HG03025 (cell line): ENCODE measurements at regions not wholly inside any gene's neighbourhood (a gene's known extent, or its start where the extent isn't known, plus 50 kb on each side); places are given as distances from the start of the nearest gene placed in this dataset.
A peak's percentile ranks its signal among the peaks of the same experiment; 100 is the strongest.

Experiments used
- ATAC-seq: cut with Tn5 transposase; IDR thresholded peaks from one replicate; pipeline ENCODE4 v1.9.1; 2021; ENCODE audit warnings: mild to moderate bottlenecking, moderate library complexity; ENCODE audit not compliant: unreplicated experiment, low FRiP score

DNA sequence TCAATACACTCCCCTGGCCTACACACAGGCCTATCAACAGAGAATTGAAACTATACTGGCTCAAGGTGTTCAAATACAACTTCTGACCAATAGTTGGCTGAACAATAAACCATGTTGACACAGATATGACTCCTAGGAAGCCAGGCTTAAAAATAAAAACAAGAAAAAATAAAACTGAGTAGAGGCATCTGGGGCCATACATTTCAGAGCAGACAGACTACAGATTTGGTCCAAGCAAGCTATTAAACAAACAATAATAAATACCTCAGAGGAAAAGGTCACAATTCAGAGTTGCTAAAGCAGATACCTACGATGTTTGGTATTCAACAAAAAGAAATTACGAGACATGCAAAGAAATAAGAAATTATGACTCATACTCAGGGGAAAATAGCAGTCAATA lies 132.8 kb upstream of the ACVR2A start:
- no peak for ATAC-seq

DNA sequence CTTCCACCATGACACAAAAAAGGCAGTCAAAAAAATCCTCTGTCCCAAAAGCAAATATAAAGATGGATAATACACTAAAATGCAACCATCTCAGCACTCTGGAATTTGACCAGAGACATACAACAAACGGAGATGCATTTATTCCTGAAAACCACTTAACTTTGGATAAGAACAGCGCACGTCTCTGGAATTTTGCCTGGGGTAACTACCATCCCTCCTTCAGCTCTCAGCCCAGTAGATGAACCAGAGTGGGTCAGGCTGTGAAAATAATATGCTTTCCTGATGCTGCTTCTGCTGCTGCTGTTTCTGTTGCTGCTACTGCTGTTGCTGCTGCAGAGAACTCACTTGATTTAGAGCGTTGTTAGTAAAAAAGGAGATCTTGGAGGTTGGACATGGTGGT lies 133.8 kb upstream of the ACVR2A start:
- ATAC-seq: no peak

DNA sequence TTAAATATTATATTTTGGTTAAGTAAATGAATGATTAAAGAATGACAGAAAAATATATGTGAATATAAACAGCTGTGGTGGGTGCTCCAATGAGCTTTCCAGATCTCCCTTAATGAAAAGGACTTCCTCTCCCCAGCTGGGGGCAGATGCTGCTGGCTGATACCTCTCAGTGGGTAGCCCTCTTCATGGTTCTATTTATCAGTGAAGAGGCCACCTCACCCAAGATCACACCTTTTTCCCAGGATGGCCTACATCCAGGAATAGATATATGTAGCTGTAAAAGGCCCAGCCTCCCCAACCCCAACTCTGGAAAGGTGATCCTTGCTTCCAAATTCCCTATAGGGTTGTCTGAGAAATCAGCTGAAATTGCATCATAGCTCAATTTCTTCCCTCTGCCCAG lies 135.2 kb upstream of the ACVR2A start:
- no peak for ATAC-seq

DNA sequence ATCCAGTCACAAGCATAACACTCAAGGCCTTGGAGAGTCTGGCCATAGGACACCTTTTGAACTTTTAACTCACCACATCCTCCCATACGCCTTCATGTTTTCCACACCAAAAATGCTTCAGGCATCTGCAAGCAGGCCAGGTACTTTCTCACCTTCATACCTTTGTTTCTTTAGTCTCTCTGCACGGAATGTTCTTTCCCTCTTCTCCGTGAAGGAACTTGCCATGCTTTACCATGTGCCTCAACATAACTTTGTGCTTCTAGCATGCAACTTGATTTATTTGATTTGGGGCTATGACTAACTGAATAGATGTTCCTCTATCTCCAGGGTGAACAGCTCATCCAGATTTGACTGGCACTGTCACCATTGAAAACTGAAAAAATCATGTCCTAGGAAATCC lies 141.7 kb upstream of the ACVR2A start:
- ATAC-seq: no peak

DNA sequence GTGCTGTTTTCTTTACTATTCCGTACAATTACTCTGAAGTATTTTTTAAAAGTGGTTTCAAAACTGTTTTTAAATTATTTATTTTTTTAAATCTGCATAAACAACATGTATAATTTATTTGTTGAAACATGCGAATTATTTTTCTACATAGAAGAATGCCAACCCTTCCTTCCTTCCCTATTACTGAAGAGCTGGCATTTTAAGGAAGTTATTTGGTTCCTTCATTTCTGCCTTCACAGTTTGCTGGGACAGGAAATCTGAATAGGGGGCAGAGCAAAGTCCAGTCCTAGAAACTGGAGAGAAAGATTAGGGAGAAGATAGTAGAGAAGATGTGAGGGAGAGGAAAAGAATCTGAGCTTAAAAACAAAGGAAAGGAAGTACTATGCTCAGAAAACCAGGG lies 146.7 kb upstream of the ACVR2A start:
- ATAC-seq: no peak

DNA sequence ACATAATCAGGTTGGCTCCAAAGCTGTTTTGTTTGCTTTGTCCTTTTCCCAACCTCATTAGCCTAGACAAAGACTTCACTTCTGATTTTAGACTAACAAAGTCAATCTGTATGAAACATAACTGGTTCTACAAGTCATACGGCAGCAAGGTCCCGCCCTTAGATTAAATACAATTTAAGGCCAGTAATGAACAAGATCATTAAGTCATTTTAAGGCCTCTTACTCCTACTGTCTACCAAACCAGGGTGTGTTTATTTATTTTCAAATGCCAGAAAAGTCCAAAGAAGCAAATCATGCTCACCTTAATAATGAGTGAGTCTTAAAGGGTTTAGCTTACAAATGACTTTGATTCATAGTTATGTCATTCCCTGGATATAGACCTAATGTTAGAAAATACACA lies 148.4 kb upstream of the ACVR2A start:
- ATAC-seq: no peak

DNA sequence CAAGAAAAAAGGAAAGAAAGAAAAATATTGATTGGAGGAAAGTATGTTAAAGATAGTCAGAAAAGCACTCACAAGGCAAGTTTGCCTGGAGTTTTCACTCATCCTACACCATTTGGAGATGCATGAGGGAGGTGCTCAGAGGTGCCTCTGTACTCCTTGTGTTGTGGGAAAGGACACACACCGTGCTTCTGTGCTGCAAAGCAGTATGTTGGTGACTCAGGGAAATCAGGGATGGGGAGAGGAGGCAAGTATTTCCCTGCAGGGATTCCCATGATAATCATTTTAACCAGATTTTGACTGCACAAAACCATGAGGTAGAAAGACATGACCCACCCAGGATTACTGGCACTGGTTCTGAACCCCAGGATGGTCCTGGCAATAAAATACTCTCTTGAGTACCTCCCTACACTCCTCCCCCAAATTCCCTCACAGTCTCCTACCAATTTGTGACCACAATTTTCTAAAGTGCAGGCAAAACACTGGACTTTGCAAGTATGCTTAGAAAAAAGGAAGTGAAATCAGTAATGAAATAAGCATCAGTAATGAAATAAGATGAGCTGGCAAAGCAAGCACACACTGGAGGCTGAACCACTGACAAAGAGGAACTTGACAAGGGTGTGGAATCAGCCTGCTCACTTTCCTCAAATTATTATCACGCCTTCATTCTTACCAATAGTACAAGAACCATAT lies 155.5 kb upstream of the ACVR2A start:
- ATAC-seq: peak; percentile 100

DNA sequence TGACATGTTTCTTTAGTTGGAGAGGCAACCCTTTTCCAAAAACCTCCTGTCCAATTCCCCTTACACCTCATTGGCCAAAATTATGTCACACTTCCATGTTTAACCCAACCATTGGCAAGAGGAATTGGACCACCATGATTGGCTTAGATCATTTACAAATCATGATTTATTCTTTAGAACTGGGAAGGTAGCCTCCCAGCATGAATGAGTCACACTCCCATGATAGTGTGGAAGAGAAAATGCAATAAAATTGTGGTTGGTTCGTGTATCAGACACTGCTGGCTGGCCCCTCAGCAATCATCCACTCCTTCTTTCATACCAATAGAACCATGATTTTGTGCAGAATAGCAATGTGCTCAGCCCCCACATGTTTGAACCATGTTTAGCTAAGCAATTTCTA lies 156.6 kb upstream of the ACVR2A start:
- ATAC-seq: no peak

DNA sequence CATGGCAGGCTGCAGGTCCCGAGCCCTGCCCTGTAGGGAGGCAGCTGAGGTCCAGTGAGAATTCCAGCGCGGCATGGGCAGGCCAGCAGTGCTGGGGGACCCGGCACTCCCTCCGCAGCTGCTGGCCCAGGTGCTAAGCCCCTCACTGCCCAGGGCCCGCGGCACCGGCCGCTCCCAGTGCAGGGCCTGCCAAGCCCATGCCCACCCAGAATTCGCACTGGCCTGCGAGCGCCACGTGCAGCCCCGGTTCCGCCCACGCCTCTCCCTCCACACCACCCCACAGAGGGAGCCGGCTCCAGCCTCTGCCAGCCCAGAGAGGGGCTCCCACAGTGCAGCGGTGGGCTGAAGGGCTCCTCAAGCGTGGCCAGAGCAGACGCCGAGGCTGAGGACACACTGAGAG lies 158.5 kb upstream of the ACVR2A start:
- no peak for ATAC-seq

DNA sequence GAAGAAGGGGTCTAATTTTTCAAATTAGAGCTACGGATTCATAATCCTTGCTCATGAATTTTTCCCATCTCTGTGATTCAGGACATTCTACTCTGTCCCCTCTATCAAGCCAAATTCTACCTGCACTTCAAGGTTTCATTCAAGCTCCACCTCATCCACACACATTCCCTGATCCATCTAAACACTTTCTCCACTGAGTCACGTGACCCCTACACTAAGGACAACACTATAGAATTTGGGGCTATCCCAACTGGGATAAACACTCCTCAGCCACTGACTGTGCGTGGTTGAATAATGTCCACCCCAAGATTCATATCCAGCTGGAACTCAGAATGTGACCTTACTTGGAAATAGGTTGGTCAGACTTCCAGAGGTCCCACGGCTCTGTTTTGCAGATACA lies 159.9 kb upstream of the ACVR2A start:
- no peak for ATAC-seq

DNA sequence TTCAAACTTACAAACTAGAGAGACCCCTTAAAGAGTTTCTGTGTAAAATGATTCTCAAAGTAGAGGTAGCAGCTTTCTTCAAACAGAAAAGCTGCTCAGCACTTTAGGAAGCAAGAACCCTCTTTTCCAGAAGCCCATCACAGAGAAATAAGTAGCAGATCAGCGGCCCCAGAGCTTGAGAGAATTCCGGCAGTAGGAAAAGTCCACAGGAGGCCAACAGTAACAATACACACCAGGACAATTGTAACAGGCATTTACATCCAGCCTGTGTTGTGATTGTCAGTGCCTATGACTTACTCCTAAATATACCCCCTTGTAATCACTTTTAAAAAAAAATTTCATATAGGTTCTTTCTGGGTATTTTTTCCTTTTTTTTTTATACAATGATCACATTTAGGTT lies 161.4 kb upstream of the ACVR2A start:
- ATAC-seq: no peak

DNA sequence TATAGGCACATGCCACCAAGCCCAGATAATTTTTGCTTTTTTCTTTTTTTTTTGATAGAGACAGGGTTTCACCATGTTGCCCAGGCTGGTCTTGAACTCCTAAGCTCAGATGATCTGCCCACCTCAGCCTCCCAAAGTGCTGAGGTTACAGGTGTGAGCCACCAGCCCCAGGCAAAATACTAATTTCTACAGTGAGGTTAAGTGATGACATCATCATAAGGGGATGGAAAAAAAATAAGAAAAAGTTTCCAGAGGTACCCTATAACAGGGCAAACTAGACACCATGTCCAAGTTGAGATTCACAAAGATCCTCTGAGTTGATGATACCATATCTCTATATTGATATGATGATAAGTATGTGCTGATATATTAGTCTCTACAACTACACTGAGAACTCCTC lies 163.7 kb upstream of the ACVR2A start:
- no peak for ATAC-seq

DNA sequence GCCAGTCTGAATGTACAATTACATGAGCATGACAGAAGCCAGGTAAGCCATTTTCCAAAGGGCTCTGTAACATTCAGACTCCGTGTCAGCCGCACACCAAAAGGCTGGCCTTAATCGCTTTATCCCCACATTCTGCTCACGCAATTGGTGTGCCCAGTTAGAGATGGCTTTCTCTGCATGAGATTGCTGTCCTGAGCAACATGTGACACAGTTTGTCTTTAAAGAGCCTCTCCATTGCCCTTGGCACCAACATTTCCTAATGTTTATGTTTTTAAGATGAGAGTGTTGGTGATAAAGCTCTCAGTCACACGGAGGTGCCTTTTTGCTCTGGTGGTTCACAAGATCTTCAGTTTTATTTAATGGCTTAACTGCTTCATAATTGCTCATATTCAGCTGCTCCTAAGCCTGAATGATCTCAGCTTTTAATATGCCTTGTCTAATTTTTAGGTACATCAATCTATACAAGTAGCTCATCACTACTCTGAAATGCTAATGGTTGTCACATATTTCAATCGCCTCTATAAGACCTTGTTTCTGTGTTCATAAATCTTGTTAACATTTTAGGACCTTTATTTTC lies 164.8 kb upstream of the ACVR2A start:
- ATAC-seq: no peak

DNA sequence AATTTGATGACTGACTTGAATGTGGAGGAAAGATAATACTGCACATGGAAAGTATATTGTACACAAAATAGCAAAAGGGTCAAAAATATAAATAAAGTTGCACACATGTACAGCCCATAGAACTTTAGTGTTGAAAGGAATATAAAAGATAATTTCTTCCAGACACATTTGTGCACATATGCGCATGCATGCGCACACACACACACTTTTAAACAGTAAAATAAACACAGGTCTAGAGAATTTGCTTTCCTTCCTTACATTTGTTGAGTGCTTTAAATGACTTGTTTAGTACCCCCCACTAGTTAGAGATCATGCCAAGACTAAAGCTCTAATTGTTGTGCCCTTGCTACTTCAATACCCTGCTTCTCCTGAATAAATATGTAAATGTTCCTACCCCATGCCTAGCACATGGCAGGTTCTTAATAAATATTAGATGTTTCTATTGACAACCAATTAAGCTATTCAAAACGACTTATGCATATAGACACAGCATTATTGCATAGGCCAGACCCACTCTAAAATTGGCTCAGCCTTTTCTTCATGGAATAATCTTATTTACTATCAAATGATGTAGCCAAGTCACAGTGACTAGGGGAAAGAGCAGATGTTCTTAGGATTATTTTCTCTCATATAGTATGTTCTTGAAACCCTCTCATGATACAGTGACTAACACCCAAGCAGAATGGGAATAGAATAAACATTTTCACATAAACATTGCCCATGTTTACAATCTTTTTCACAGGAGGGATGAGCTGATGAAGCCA lies 165.5 kb upstream of the ACVR2A start:
- no peak for ATAC-seq

DNA sequence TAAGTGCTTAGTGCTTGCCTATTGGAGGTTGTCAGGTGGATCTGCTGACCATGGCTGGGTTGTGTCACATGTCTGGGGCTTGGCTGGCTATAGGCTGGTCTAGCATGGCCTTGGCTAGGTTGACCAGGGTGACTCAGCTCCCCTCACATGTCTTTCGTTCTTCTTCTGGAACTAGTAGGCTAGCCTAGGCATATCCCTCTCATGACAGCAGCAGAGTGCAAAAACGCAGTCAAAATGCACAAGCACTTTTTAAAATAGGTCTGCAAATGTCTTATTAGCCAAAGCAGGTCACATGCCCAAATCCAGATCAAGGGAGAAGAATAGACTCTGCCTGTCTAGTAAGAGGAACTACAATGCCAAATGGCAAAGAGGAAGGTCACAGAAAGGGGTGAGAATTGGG lies 179.7 kb upstream of the ACVR2A start:
- no peak for ATAC-seq

DNA sequence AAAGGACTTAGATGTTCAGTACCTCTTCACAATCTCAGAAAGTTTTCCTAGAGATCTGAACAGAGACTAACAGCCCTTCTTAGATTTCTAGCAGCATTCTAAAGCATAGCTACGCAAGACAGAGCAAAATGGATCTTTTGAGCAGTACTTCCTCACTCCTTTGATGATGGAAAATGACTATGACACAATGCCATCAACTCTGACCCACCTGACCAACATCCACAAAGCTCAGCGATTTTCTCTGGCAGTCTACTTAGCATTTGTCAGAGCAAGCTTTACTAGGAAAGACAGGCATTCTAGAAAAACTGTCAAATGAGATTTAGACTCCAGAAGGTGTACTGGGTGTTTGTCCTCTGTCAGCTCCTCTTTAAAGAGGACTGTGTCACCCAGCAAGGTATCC lies 180.9 kb upstream of the ACVR2A start:
- ATAC-seq: no peak

DNA sequence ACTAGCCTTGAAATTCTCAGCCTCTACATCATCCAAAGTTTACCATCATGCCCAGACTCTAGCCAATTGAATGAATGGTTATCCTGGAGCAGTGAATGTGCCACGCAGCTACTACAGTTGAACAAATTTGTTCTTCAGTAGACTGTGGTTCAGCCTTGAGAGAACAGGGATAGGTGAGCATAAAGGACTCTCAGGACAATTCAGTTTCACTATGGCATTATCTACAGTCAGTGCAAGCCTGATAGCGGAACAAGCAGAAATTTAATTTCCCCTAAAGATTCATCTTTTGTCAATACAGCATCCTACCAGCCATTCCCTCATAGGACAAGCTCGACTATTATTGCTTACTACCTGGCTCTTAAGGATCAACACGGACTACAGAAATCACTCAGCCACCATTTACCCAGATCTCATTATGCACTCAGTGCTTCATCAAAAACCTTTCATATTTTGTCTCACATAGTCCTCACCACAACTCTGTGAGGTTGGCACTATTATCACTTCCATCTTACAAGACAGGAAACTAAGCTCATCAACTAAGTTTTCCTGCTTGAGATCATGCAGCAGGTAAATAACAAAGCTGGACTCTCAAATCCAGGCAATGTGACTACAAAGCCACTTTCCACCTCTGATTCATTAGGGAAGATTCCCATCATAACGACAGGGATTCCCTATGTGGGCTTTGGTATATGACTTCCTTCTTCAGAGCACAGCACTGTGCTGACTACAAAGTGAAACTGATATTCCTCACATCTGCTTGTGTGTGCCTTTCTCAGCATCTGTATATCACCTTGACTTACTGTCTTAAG lies 181.5 kb upstream of the ACVR2A start:
- peak; percentile 90 for ATAC-seq

DNA sequence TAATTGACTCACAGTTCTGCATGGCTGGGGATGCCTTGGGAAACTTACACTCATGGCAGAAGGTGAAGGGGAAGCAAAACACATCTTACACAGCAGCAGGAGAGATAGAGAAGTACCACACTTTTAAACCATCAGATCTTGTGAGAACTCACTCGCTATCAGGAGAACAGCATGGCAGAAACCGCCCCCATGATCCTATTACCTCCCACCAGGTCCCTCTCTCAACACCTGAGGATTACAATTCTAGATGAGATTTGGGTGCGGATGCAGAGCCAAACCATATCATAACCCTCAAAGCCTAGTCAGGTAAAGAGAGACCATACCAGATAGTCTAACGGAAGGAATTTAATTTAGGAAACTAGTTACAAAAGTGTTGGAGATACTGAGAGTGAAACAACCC lies 182.6 kb upstream of the ACVR2A start:
- no peak for ATAC-seq

DNA sequence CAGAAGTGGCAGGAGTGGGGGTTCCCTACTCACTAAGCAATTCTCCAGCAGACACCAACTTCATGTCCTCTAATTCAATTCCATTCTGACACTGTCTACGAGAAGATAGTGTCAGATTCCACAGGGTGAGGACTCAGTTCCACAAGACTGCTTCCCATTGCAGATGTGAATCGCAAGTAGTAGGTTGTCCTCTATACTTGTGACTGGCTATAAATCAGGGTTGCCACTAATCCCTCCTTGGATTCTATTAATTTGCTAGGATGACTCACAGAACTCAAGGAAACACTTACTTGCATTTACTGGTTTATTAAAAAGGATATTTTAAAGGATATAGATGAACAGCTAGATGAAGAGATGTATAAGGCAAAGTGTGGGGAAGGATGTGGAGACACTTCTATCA lies 184.1 kb upstream of the ACVR2A start:
- no peak for ATAC-seq

DNA sequence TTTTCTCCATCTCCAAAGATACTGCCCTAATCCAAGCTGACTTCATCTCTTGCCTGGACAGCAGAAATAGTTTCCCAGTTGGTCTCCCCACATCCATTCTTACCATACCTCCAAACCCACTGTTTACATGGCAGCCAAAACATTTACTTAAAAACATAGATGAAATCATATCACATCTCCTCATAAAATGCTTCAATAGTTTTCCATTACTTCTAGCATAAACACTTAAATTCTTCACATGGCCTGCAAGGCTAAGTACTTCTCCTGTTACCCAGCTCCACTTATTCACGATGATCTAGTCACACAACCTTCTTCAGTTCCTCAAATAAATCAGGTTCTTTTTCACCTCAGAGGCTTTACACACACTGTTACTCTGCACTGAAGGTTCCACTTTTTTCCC lies 185.8 kb upstream of the ACVR2A start:
- ATAC-seq: no peak
